Omental fat pad (tissue), 3 donors: ENCODE measurements at regions not wholly inside any gene's neighbourhood (a gene's known extent, or its start where the extent isn't known, plus 50 kb on each side); places are given as distances from the start of the nearest gene placed in this dataset.

Source experiments
- ATAC-seq: fragments of 150-250 bp; one replicate; pipeline ENCODE4 v1.9.1; 2016; ENCODE audit warnings: mild to moderate bottlenecking, moderate library complexity; ENCODE audit not compliant: low FRiP score
- DNase-seq: peaks from one replicate; pipeline ENCODE4 v3.0.0-alpha.2; 2019; ENCODE audit warnings: low spot score
- CTCF ChIP-seq, 3 donors: fragments of 450-650 bp; IDR thresholded peaks; one replicate each; pipeline ENCODE4 v1.5.1; 2016 to 2017; ENCODE audit warnings: antibody characterized with exemption in 3 of 3, mild to moderate bottlenecking in 3 of 3, moderate library complexity in 2 of 3

GRCh38 chr7:57204411-57204811 is 72.2 kb upstream of the ZNF479 start:
- DNase-seq (no peak), ATAC-seq (no peak)
- no peak for TF ChIP-seq CTCF (IDR thresholded peaks at IDR 0.05)

GRCh38 chr7:57205000-57205399 is 72.8 kb upstream of the ZNF479 start:
- no peak for TF ChIP-seq CTCF (IDR thresholded peaks at IDR 0.05)
- ATAC-seq: no peak
- DNase-seq: no peak

- no peak for TF ChIP-seq CTCF (IDR thresholded peaks at IDR 0.05)
- no peak for ATAC-seq
- DNase-seq: no peak
Measured at GRCh38 chr7:57207836-57208235, 75.6 kb upstream of the ZNF479 start.

- ATAC-seq (no peak), DNase-seq (no peak)
- no peak for TF ChIP-seq CTCF (IDR thresholded peaks at IDR 0.05)
Measured at GRCh38 chr7:57210212-57210611, 78.0 kb upstream of the ZNF479 start.

- DNase-seq (no peak), ATAC-seq (no peak)
- TF ChIP-seq CTCF (IDR thresholded peaks at IDR 0.05): no peak
Measured at GRCh38 chr7:57210871-57211270, 78.6 kb upstream of the ZNF479 start.

- no peak for TF ChIP-seq CTCF (IDR thresholded peaks at IDR 0.05)
- DNase-seq (no peak), ATAC-seq (no peak)
Measured at GRCh38 chr7:57211428-57212100, 79.3 kb upstream of the ZNF479 start.

GRCh38 chr7:57215423-57215822 is 83.2 kb upstream of the ZNF479 start:
- DNase-seq (no peak), ATAC-seq (no peak)
- TF ChIP-seq CTCF (IDR thresholded peaks at IDR 0.05): no peak
